Keratinocyte (primary cell): ENCODE measurements at regions not wholly inside any gene's neighbourhood (a gene's known extent, or its start where the extent isn't known, plus 50 kb on each side); places are given as distances from the start of the nearest gene placed in this dataset.
A peak's percentile ranks its signal among the peaks of the same experiment; 100 is the strongest.

Source experiments
- DNase-seq: peaks from one replicate; pipeline ENCODE4 v3.0.0-alpha.2; 2011; ENCODE audit warnings: low read depth, missing footprints, low spot score
- FAIRE-seq: peaks from 2 replicates; lab custom pipeline; 2011; peaks lifted over from hg19 to GRCh38; lab: Jason Lieb, UNC
- H2AFZ ChIP-seq: 2 replicates; pipeline ENCODE4 v1.6.0; 2012; ENCODE audit warnings: low read length, control low read depth, inconsistent platforms; ENCODE audit not compliant: control insufficient read depth
- H3K27ac ChIP-seq: 2 replicates; pipeline ENCODE4 v1.5.1; 2011; ENCODE audit warnings: low read length; ENCODE audit not compliant: control insufficient read depth, insufficient read depth
- H3K27me3 ChIP-seq: 3 replicates; pipeline ENCODE4 v1.6.0; 2011; ENCODE audit warnings: low read length; ENCODE audit not compliant: control insufficient read depth, insufficient read depth; ENCODE audit errors: extremely low read depth
- H3K36me3 ChIP-seq, 2 experiments: 2 replicates in 1 of 2; 3 replicates in 1 of 2; pipeline ENCODE4 v1.5.1; 2011; ENCODE audit warnings: low read length in 2 of 2, mild to moderate bottlenecking in 1 of 2; ENCODE audit not compliant: control insufficient read depth in 2 of 2, insufficient read depth in 2 of 2; ENCODE audit errors: extremely low read depth in 1 of 2
- H3K4me1 ChIP-seq: 3 replicates; pipeline ENCODE4 v1.5.1; 2011; ENCODE audit warnings: low read length; ENCODE audit not compliant: control insufficient read depth, insufficient read depth; ENCODE audit errors: extremely low read depth
- H3K4me2 ChIP-seq: 3 replicates; pipeline ENCODE4 v1.6.0; 2011; ENCODE audit warnings: low read depth, low read length; ENCODE audit not compliant: control insufficient read depth, insufficient read depth; ENCODE audit errors: extremely low read depth
- H3K4me3 ChIP-seq, 3 experiments: fragments of 200-600 bp in 1 of 3; sonication (generic) in 1 of 3; 2 replicates in 2 of 3; 3 replicates in 1 of 3; pipeline ENCODE4 v1.5.1; 2011 to 2016; ENCODE audit warnings: low read length in 3 of 3, mild to moderate bottlenecking in 3 of 3, control low read depth in 2 of 3, inconsistent platforms in 1 of 3, low read depth in 1 of 3, mixed read lengths in 1 of 3, mixed run types in 1 of 3, moderate library complexity in 1 of 3; ENCODE audit not compliant: control insufficient read depth in 2 of 3, insufficient read depth in 2 of 3; ENCODE audit errors: extremely low read depth in 1 of 3
- H3K79me2 ChIP-seq: 2 replicates; pipeline ENCODE4 v1.6.0; 2012; ENCODE audit warnings: low read length; ENCODE audit not compliant: control insufficient read depth, insufficient read depth
- H3K9ac ChIP-seq: 3 replicates; pipeline ENCODE4 v1.6.0; 2011; ENCODE audit warnings: low read length; ENCODE audit not compliant: control insufficient read depth, insufficient read depth; ENCODE audit errors: extremely low read depth
- H3K9me1 ChIP-seq: 3 replicates; pipeline ENCODE4 v1.6.0; 2011; ENCODE audit warnings: low read length; ENCODE audit not compliant: control insufficient read depth, insufficient read depth; ENCODE audit errors: extremely low read depth
- H3K9me3 ChIP-seq: 2 replicates; pipeline ENCODE4 v1.5.1; 2012; ENCODE audit warnings: low read depth, low read length; ENCODE audit not compliant: control insufficient read depth
- H4K20me1 ChIP-seq: 3 replicates; pipeline ENCODE4 v1.6.0; 2011; ENCODE audit warnings: low read length; ENCODE audit not compliant: control insufficient read depth, insufficient read depth; ENCODE audit errors: extremely low read depth
- EZH2 ChIP-seq: IDR thresholded peaks from one replicate; pipeline ENCODE4 v1.6.1; 2012; ENCODE audit warnings: inconsistent platforms, mild to moderate bottlenecking, low read length, moderate library complexity
- dilution Hi-C: fragments of 300-500 bp; cut with MboI; formaldehyde crosslinking; loops from one replicate; pipeline ENCODE4 v1.7.0; 2020; ENCODE audit warnings: low sequenced_read_pairs; ENCODE audit not compliant: extremely low pct_ligation_motif_present
- TF ChIP-seq, protein P1 (sequence below), 3 experiments: IDR thresholded peaks in 1 of 3; conservative IDR thresholded peaks in 1 of 3; optimal IDR thresholded peaks in 1 of 3; 2 replicates in 2 of 3; 3 replicates in 1 of 3; pipeline versions ENCODE3 to v1.5.1; 2011; ENCODE audit warnings: low read length in 3 of 3, mild to moderate bottlenecking in 3 of 3, moderate library complexity in 2 of 3, control low read depth in 1 of 3, inconsistent platforms in 1 of 3; ENCODE audit not compliant: insufficient read depth in 2 of 3; ENCODE audit errors: extremely low read depth in 1 of 3

DNA sequence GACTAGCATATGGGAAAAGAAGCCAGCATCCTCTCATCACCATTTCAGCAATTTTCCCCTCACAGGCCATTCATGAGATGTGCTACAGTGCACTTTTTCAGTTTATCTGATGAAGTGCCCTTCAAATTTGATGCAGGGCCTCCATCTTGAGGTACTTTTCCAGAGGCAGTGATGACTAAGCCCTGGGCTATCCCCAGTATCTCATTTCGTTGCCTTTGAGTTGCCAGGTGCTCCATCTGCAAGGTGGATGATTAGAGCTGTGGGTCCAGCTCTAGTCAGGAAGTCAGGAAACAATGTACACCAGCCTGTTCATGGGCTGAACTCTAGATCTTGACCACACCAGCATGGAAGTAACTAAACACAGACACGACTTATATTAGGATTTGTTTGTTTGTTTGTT, 425.2 kb downstream of the METTL4 start:
- Histone ChIP-seq H3K4me1 (no peaks in the 10 kb centered on the region), H3K9me1 (no peaks in the 10 kb centered on the region), H3K4me2 (no peak overlapping the region), H3K36me3 (no peaks in the 10 kb centered on the region), H3K4me3 (no peak overlapping the region), H3K9me3 (no peaks in the 10 kb centered on the region), H3K27me3 (no peaks in the 10 kb centered on the region), H3K27ac (no peak overlapping the region), H4K20me1 (no peaks in the 10 kb centered on the region), H3K79me2 (no peaks in the 10 kb centered on the region), H3K9ac (no peak overlapping the region), H2AFZ (no peak overlapping the region)
- no peak for TF ChIP-seq EZH2
- TF ChIP-seq, protein P1, sequence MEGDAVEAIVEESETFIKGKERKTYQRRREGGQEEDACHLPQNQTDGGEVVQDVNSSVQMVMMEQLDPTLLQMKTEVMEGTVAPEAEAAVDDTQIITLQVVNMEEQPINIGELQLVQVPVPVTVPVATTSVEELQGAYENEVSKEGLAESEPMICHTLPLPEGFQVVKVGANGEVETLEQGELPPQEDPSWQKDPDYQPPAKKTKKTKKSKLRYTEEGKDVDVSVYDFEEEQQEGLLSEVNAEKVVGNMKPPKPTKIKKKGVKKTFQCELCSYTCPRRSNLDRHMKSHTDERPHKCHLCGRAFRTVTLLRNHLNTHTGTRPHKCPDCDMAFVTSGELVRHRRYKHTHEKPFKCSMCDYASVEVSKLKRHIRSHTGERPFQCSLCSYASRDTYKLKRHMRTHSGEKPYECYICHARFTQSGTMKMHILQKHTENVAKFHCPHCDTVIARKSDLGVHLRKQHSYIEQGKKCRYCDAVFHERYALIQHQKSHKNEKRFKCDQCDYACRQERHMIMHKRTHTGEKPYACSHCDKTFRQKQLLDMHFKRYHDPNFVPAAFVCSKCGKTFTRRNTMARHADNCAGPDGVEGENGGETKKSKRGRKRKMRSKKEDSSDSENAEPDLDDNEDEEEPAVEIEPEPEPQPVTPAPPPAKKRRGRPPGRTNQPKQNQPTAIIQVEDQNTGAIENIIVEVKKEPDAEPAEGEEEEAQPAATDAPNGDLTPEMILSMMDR (optimal IDR thresholded peaks at IDR 0.05 in 1 of 3, IDR thresholded peaks at IDR 0.05 in 1 of 3, conservative IDR thresholded peaks at IDR 0.05 in 1 of 3; ENCODE audit: extremely low read depth in 1 of 3, insufficient read depth in 2 of 3, low read length in 3 of 3): no peak
- peak; percentile 9 for FAIRE-seq
- no peak for DNase-seq
- dilution Hi-C loops: no loop called here

DNA sequence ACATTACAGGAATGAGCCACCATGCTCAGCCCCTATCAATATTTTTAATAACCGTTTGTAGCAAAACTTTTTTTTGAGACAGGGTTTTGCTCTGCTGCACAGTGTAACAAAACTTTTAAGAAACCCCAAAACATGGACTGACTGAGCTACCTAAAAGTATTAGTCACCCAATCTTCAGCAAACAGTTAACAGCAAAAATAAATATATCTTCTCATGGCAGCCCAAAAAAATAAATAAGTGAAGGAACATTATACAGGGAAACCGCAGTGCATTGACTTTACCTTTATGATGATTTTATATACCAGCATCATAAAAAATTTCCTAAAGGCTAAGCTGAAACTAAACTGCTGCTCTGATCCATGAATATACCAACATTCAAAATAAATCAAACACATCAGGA, 424.6 kb downstream of the METTL4 start:
- H3K4me2 ChIP-seq: no peak overlapping the region
- no peaks in the 10 kb centered on the region for H4K20me1 ChIP-seq
- H3K27me3 ChIP-seq: no peaks in the 10 kb centered on the region
- no peak overlapping the region for H3K27ac ChIP-seq
- H3K4me1 ChIP-seq: no peaks in the 10 kb centered on the region
- no peaks in the 10 kb centered on the region for H3K36me3 ChIP-seq
- H3K9me1 ChIP-seq: no peaks in the 10 kb centered on the region
- no peak overlapping the region for H3K4me3 ChIP-seq
- TF ChIP-seq, protein P1 (optimal IDR thresholded peaks at IDR 0.05 in 1 of 3, IDR thresholded peaks at IDR 0.05 in 1 of 3, conservative IDR thresholded peaks at IDR 0.05 in 1 of 3; ENCODE audit: extremely low read depth in 1 of 3, insufficient read depth in 2 of 3, low read length in 3 of 3): no peak
- no peak for TF ChIP-seq EZH2
- no peaks in the 10 kb centered on the region for H3K9me3 ChIP-seq
- H3K9ac ChIP-seq: no peak overlapping the region
- FAIRE-seq (no peak), DNase-seq (no peak)
- no peaks in the 10 kb centered on the region for H3K79me2 ChIP-seq
- dilution Hi-C loops: no loop called here
- no peak overlapping the region for H2AFZ ChIP-seq
